ENCODE measurements at regions not wholly inside any gene's neighbourhood (a gene's known extent, or its start where the extent isn't known, plus 50 kb on each side); places are given as distances from the start of the nearest gene placed in this dataset.

- no peak for TF ChIP-seq RFX5 (IDR thresholded peaks at IDR 0.05; ENCODE audit: low read depth, low read length)
- no peak for TF ChIP-seq CTCF (conservative IDR thresholded peaks at IDR 0.05; ENCODE audit: low read depth, low read length)
- TF ChIP-seq MXI1 (IDR thresholded peaks at IDR 0.05; ENCODE audit: borderline replicate concordance, low read depth, low read length), result no peak
Observed at GRCh38 chr12:116458492-116458891, 100.7 kb upstream of the MAP1LC3B2 start.

All from IMR-90 (cell line).